Testis (tissue), 2 donors: ENCODE measurements at regions not wholly inside any gene's neighbourhood (a gene's known extent, or its start where the extent isn't known, plus 50 kb on each side); places are given as distances from the start of the nearest gene placed in this dataset.

Experiments used
- CTCF ChIP-seq, 3 experiments: fragments of 450-650 bp in 2 of 3; fragments of 200-600 bp in 1 of 3; sonication (generic) in 1 of 3; IDR thresholded peaks; one replicate each; pipeline ENCODE4 v1.5.1; 2016 to 2019; ENCODE audit warnings: antibody characterized with exemption in 3 of 3, mild to moderate bottlenecking in 2 of 3, moderate library complexity in 1 of 3
- POLR2A ChIP-seq: fragments of 450-650 bp; IDR thresholded peaks from one replicate; pipeline ENCODE4 v1.6.1; 2017; ENCODE audit warnings: antibody characterized with exemption, mild to moderate bottlenecking, moderate library complexity

- TF ChIP-seq CTCF (IDR thresholded peaks at IDR 0.05): no peak
- TF ChIP-seq POLR2A: no peak
These were observed 225.2 kb downstream of the FAT3 start for GRCh38 chr11:92449780-92450179.
